WERI-Rb-1 (cell line): ENCODE measurements at regions not wholly inside any gene's neighbourhood (a gene's known extent, or its start where the extent isn't known, plus 50 kb on each side); places are given as distances from the start of the nearest gene placed in this dataset.
A peak's percentile ranks its signal among the peaks of the same experiment; 100 is the strongest.

Source experiments
- DNase-seq: peaks from one replicate; pipeline ENCODE4 v3.0.0-alpha.2; 2020
- H3K27ac ChIP-seq: fragments of 250-450 bp; sonication (Bioruptor Pico); 2 replicates; pipeline ENCODE4 v1.5.1; 2020; ENCODE audit warnings: mild to moderate bottlenecking, moderate library complexity
- H3K27me3 ChIP-seq: fragments of 250-450 bp; sonication (Bioruptor Pico); 2 replicates; pipeline ENCODE4 v1.5.1; 2021; ENCODE audit warnings: mild to moderate bottlenecking, low read depth, moderate library complexity; ENCODE audit not compliant: insufficient read depth, severe bottlenecking
- H3K36me3 ChIP-seq: fragments of 250-450 bp; sonication (Bioruptor Pico); 2 replicates; pipeline ENCODE4 v1.5.1; 2020; ENCODE audit warnings: mild to moderate bottlenecking, moderate library complexity
- H3K4me3 ChIP-seq: 2 replicates; pipeline ENCODE4 v1.5.1; 2011; ENCODE audit warnings: low read depth, mild to moderate bottlenecking, control low read depth, low read length
- H3K9me3 ChIP-seq: fragments of 250-450 bp; sonication (Bioruptor Pico); 2 replicates; pipeline ENCODE4 v1.5.1; 2021; ENCODE audit warnings: mild to moderate bottlenecking, moderate library complexity; ENCODE audit not compliant: severe bottlenecking
- CTCF ChIP-seq: IDR thresholded peaks from 2 replicates; pipeline ENCODE4 v1.5.1; 2011; ENCODE audit warnings: low read depth, mild to moderate bottlenecking, control low read depth, inconsistent platforms, low read length

GRCh38 chr3:153577059-153577736 lies 415.2 kb downstream of the RAP2B start:
- Histone ChIP-seq H3K9me3 (no peaks in the 10 kb centered on the region), H3K27ac (no peak overlapping the region), H3K27me3 (no peaks in the 10 kb centered on the region), H3K36me3 (no peaks in the 10 kb centered on the region), H3K4me3 (no peak overlapping the region)
- DNase-seq: no peak
- no peak for TF ChIP-seq CTCF

GRCh38 chr3:153578046-153578445 lies 416.0 kb downstream of the RAP2B start:
- TF ChIP-seq CTCF: no peak
- Histone ChIP-seq H3K9me3 (no peaks in the 10 kb centered on the region), H3K36me3 (no peaks in the 10 kb centered on the region), H3K27ac (no peak overlapping the region), H3K27me3 (no peaks in the 10 kb centered on the region), H3K4me3 (no peak overlapping the region)
- no peak for DNase-seq

- Histone ChIP-seq H3K36me3 (no peaks in the 10 kb centered on the region), H3K4me3 (no peak overlapping the region), H3K9me3 (no peaks in the 10 kb centered on the region), H3K27me3 (no peaks in the 10 kb centered on the region), H3K27ac (no peak overlapping the region)
- DNase-seq: no peak
- no peak for TF ChIP-seq CTCF
Measured at GRCh38 chr3:153590051-153590450, 428.0 kb downstream of the RAP2B start.

- H3K9me3 ChIP-seq: no peaks in the 10 kb centered on the region
- no peak overlapping the region for H3K27ac ChIP-seq
- no peaks in the 10 kb centered on the region for H3K27me3 ChIP-seq
- TF ChIP-seq CTCF: no peak
- no peaks in the 10 kb centered on the region for H3K36me3 ChIP-seq
- H3K4me3 ChIP-seq: no peak overlapping the region
- DNase-seq: no peak
Measured at GRCh38 chr3:153591561-153592245, 429.7 kb downstream of the RAP2B start.

GRCh38 chr3:153595186-153595815 lies 433.3 kb downstream of the RAP2B start:
- Histone ChIP-seq H3K27ac (no peak overlapping the region), H3K4me3 (no peak overlapping the region), H3K9me3 (no peaks in the 10 kb centered on the region), H3K27me3 (no peaks in the 10 kb centered on the region), H3K36me3 (no peaks in the 10 kb centered on the region)
- TF ChIP-seq CTCF: peak; percentile 60
- DNase-seq: no peak
